ENCODE measurements at regions not wholly inside any gene's neighbourhood (a gene's known extent, or its start where the extent isn't known, plus 50 kb on each side); places are given as distances from the start of the nearest gene placed in this dataset.

- DNase-seq, result peak; percentile 75
Observed at GRCh38 chr2:161077367-161078210, 82.6 kb upstream of the TANK start.

- DNase-seq, result no peak
Observed at GRCh38 chr2:161078211-161078539, 82.1 kb upstream of the TANK start.

- no peak for DNase-seq
Observed at GRCh38 chr2:161085149-161085548, 75.1 kb upstream of the TANK start.

- DNase-seq, result no peak
Observed at GRCh38 chr2:161088658-161089350, 71.4 kb upstream of the TANK start.

GRCh38 chr2:161090411-161090810 lies 69.8 kb upstream of the TANK start:
- DNase-seq, result peak; percentile 19

GRCh38 chr2:161095314-161095713 lies 64.9 kb upstream of the TANK start:
- no peak for DNase-seq

- no peak for DNase-seq
Observed at GRCh38 chr2:161096336-161096735, 63.9 kb upstream of the TANK start.

- no peak for DNase-seq
Observed at GRCh38 chr2:161097157-161097556, 63.1 kb upstream of the TANK start.

- DNase-seq, result no peak
Observed at GRCh38 chr2:161100211-161100895, 59.9 kb upstream of the TANK start.

- DNase-seq, result no peak
Observed at GRCh38 chr2:161101406-161101805, 58.8 kb upstream of the TANK start.

- no peak for DNase-seq
Observed at GRCh38 chr2:161102770-161103450, 57.3 kb upstream of the TANK start.

- DNase-seq, result no peak
Observed at GRCh38 chr2:161103451-161103831, 56.8 kb upstream of the TANK start.

GRCh38 chr2:161104054-161104553 lies 56.1 kb upstream of the TANK start:
- peak; percentile 18 for DNase-seq

- no peak for DNase-seq
Observed at GRCh38 chr2:161107265-161107664, 53.0 kb upstream of the TANK start.

Measured in stimulated activated CD4-positive, alpha-beta T cell treated with anti-CD3 and anti-CD28 coated beads, Interleukin-4, amount 100 ng/mL, for 24 hours (primary cell).